ENCODE measurements at regions not wholly inside any gene's neighbourhood (a gene's known extent, or its start where the extent isn't known, plus 50 kb on each side); places are given as distances from the start of the nearest gene placed in this dataset.
A peak's percentile ranks its signal among the peaks of the same experiment; 100 is the strongest.
"Not testable (repeated sequence)": the region's sequence is repeated elsewhere in the genome, so short reads cannot be mapped to it uniquely, and the experiment has no call there.

- DNase-seq, result peak; percentile 92
Observed at GRCh38 chr6:17012421-17013225, 89.2 kb upstream of the STMND1 start.

DNA sequence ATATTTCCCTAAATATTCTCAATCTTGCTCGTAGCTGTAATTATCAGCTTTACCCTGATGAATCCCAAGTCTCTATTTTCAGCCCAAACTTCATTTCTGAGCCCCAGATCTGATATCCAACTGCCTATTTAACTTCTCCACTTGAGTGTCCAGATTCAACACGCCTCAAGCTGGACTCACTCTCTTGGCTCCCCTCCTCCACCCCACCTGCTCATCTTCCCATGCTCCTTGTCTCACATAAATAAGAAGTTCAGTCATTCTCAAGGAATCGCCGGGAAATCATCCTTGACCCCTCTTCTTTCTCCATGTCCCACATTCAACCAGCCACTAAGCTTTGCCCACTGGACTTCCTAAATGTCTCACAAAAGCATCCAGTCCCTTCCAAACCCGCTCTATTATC, 89.9 kb upstream of the STMND1 start:
- no peak for DNase-seq

- no peak for DNase-seq
Observed at GRCh38 chr6:17007749-17008148, 94.1 kb upstream of the STMND1 start.

GRCh38 chr6:17006543-17006942, 95.3 kb upstream of the STMND1 start:
- no peak for DNase-seq

DNA sequence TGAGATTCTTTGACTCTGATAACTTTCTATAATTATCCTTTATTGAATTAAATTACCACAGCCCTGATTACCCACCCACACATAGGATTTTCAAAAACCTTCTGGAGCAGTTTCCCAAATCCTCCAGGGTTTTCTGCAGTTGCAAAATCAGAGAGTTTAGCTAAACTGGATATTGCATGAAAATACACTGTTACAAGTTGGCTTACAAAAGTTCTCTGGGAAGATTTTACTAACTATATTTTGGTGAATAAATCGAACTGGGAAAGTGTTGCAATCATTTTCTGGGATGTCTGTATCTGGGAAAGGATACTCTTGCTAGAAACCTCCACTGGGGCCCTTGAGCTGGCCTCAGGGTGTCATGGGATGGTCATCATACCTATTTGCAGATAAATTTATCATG, 97.6 kb upstream of the STMND1 start:
- peak; percentile 34 for DNase-seq

- no peak for DNase-seq
Observed at GRCh38 chr6:17002123-17002522, 99.7 kb upstream of the STMND1 start.

- DNase-seq, result peak; percentile 46
Observed at GRCh38 chr6:17001188-17001587, 100.7 kb upstream of the STMND1 start.

GRCh38 chr6:16999491-17000436, 102.1 kb upstream of the STMND1 start:
- peak; percentile 91 for DNase-seq

DNA sequence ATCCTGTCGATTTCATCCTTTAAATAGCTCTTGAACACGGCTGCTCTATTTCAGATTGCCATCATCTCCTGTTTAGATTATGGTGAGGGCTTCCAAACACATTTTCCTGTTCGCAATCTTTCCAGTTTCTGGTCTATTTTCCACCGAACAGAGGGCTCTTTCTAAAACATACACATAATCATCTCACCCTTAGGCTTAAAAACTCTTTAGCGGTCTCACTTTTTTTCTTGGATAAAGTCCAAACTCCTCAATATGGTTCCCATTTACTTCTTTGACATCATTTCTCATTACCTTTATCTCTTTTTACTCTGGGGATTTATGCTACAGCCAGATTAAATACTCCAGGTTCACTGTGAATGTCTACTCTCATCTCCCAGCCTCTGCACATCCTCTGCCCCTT, 103.4 kb upstream of the STMND1 start:
- peak; percentile 45 for DNase-seq

DNA sequence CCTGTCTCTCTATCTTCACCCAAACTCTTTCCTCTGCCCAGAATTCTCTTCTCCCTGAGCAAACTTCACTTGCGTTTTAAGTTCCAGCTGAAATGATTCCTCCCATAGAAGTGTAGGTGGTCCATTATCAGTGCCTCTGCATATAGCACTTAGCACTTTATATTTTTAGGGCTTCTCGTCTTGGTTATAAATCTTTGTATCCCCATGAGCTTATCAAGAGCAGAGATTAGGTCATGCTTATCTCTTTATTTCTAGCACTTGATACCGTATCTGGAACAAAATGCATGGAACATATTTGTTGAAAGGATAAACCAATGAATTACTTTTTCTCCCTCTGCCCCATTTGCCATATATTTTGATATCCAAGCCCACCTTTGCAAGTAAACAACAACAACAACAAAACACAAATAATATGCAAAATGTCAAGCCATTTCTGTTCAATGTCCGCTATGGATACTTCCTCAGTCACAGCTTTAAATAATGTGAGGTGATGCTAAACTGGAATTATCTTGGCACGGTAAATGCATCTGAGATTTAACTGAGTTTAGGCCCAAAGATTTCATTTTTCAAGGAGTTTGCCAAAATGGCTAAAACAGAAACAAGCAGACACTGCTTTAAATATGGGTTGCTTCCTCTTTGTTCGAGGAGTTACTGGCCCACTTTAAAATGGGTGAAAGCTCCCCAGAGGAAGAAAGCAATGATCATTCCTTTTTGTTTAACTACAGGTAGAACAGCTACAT, 106.2 kb upstream of the STMND1 start:
- no peak for DNase-seq

DNA sequence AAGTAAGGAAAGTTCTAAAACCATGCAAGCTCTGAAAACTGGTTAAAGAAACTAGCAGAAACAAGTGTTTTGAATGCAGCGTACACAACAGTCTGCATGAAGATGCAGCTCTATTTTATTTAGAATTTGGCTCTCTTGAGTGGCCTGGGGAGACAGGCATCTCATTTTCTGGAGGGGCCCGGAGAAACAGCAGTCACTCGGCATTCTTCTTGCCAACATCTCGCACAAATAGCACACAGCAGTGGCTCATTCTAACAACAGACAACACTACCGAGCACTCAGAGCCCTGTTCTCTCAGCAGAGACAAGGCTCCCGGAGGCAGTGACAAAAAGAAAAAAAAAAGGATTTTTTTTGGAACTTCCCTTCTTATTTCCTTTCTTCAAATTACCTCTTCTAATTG, 108.5 kb upstream of the STMND1 start:
- no peak for DNase-seq

DNA sequence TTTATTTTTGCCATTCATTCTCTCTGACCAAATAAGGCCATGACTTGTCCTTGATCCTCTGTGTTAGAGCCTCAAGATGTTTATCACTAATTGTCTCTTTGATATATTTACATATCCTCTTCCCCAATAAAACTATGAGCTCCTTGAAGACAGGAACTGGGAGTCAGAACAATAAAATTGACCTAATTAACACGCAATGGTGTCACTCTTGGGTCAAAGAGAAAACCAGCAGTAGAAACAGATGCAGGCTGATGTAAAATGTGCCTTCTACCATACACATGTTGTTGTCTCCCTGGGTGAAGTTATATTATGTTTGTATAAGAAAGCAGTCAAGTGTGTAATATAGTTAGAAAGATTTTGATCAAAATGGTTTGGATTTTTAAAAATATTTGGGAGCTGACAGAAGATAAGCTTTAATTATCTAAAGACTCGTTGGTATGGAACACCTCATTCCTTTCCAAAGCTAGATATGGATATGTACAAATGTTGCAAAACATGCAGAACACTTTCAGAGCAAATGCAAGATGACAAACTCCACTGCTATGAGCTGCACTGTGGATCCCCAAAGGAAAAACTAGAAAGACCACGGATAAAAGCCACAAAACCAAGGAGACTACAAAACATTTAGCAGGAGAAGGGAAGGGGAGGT, 109.7 kb upstream of the STMND1 start:
- DNase-seq, result peak; percentile 68

- DNase-seq, result not testable (repeated sequence)
Observed at GRCh38 chr6:16989976-16990375, 111.9 kb upstream of the STMND1 start.

- DNase-seq, result no peak
Observed at GRCh38 chr6:16989382-16989781, 112.5 kb upstream of the STMND1 start.

DNA sequence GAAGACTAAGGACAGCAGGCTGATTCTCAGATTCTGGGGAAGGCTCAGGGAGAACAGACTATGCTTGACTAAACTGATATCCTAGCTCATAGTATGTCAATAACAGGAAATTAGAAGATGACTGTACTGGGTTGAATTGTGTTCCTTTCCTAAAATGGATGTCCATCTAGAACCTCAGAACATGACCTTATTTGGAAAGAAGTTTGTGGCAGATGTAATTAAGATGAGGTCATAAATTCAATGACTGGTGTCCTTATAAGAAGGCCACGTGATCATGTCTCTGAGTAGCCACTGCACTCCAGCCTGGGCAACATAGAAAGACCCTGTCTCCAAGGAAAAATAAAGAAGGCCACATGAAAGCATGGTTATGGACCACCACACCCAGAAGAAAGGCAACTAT, 113.9 kb upstream of the STMND1 start:
- DNase-seq, result no peak

DNA sequence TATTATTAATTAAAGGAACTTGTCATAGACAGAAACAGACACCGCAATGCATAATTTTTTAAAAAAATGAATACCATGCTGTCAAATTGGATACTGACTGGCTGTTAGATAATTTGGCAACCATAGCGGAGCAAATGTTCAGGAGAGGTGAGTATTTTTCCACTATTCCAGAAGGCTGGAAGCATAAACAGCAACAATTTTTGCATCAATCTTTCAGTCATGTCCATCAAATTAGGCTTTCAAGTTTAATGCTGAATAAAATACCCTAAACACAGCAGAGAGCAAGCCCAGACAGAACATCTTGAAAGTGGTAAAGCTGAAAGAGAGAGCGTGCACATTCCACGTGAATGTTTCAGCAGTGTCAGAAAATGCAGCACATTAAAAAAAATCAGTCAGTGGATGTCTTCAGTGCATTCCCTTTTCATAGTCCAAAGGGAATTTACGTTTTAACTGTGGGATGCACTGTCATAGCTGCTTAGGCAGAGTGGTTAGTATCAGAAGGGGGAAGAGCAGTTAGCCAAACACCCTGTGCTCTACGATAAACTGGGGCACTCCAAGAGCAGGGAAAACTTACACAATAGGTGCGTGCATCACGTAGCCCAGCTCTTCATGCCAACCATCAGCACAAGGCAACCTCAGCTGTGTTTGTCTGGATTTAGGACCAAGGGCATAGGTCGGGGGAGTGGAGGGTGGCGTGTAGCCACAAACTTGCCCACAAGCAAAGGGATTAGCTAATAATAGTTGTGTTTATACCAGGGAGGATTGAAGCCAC, 116.2 kb upstream of the STMND1 start:
- peak; percentile 91 for DNase-seq

DNA sequence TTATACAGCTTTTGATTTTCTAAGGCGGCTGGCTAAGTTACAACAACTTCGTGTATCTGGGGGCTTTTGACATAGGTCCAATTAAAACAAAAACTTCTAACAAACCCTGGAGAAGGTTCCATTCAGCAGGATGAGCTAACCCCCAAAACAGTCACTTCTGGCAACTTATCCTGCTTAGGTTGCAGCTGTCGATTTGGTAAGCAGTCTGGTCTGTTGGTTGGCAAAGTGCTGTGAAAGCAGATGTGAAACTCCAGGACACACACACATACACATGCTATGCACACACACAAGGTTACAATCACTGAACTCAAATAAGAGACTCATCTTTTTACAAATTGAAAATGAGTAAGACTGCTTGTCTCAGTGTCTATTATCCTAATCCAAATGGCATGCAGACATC, 119.0 kb upstream of the STMND1 start:
- peak; percentile 98 for DNase-seq

DNA sequence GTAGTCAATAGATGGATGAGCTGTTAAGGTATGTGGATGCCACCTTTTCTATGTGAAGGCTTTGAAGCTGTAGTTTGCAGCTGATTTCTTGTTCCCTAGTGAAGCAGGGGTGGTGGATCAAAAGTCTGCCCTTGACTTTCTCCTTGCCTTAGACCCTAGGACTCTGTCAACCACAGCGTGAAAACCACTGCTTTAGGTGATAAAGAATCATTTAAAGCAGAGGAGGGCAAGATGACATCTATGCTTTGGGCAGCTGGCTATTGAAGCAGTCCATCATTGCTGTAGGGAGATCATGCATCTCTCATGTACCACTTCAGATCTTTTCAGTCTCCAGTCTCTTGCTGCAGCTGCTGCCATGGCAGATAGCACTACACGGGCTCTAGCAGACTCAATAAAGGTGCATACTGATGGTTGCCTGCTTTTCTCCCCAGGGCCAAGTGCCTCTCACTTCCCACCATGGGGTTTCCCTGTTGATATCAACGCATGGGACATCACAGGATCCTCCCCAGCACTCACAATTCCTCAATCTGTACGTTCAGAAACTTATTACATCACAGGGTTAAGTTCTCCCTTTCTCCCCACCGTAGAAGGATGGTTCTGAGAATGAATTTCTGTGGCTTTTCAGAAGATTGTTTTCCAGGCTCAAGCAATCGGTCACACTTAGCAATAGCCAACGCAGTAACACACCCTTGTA, 122.0 kb upstream of the STMND1 start:
- DNase-seq, result no peak

DNA sequence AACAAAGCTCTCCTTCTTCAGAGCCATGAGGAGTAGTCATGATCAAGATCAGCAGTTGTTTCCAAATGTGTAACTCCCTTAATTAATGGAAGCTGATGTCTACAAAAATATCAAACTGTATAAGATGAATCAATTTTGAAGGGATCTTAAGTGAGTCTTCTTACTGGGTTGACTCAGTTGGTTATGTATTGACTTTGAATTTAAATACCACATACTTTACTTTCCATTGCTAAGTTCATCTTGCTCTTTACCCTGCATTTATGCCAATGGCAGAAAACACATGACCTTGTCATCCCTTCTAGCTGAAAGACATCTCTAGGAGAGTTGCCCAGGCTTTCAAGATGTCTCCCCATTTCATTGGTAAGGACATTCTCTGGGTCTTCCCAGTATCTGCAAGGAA, 123.2 kb upstream of the STMND1 start:
- DNase-seq, result no peak

- DNase-seq, result no peak
Observed at GRCh38 chr6:16976385-16977183, 125.3 kb upstream of the STMND1 start.
